Colonic mucosa (tissue), 4 donors: ENCODE measurements at regions not wholly inside any gene's neighbourhood (a gene's known extent, or its start where the extent isn't known, plus 50 kb on each side); places are given as distances from the start of the nearest gene placed in this dataset.

Source experiments
- DNase-seq: peaks from one replicate; pipeline ENCODE4 v3.0.0-alpha.2; 2020
- H3K27ac ChIP-seq: fragments of 200-600 bp; one replicate; pipeline ENCODE4 v1.8.0; 2021
- H3K27me3 ChIP-seq: fragments of 200-600 bp; one replicate; pipeline ENCODE4 v1.8.0; 2021
- H3K36me3 ChIP-seq: fragments of 200-600 bp; one replicate; pipeline ENCODE4 v1.8.0; 2021
- H3K4me1 ChIP-seq: fragments of 200-600 bp; one replicate; pipeline ENCODE4 v1.8.0; 2021; ENCODE audit warnings: mild to moderate bottlenecking
- H3K4me3 ChIP-seq: fragments of 200-600 bp; one replicate; pipeline ENCODE4 v1.8.0; 2021
- H3K9ac ChIP-seq, 2 donors: one replicate each; pipeline ENCODE4 v1.7.0; 2013; ENCODE audit warnings: control low read depth in 2 of 2, low read depth in 2 of 2, low read length in 2 of 2
- H3K9me3 ChIP-seq: fragments of 200-600 bp; one replicate; pipeline ENCODE4 v1.8.0; 2021
- CTCF ChIP-seq: fragments of 200-600 bp; IDR thresholded peaks from one replicate; pipeline ENCODE4 v1.8.0; 2022; ENCODE audit warnings: antibody characterized with exemption, mild to moderate bottlenecking
- intact Hi-C: fragments of 100-400 bp; cut with DNase I; formaldehyde crosslinking; loops from one replicate; pipeline ENCODE4 v1.14.1; 2022
- donor health status: healthy.
- donor health status: DM: no; HTN: no; CAD: no.
- donor health status: DM: no; HTN: no; CAD: no.

GRCh38 chr13:106786006-106786563, 218.1 kb upstream of the ARGLU1 start:
- DNase-seq, result no peak
- no peak overlapping the region for H3K4me3 ChIP-seq
- TF ChIP-seq CTCF, result no peak
- no peaks in the 10 kb centered on the region for H3K36me3 ChIP-seq
- H3K27ac ChIP-seq, result no peak overlapping the region
- no peaks in the 10 kb centered on the region for H3K9me3 ChIP-seq
- no peaks in the 10 kb centered on the region for H3K27me3 ChIP-seq
- H3K4me1 ChIP-seq, result no peaks in the 10 kb centered on the region
- no peak overlapping the region for H3K9ac ChIP-seq
- intact Hi-C loops, result no loop called here

- H3K27me3 ChIP-seq, result no peaks in the 10 kb centered on the region
- no peaks in the 10 kb centered on the region for H3K4me1 ChIP-seq
- intact Hi-C loops, result no loop called here
- H3K36me3 ChIP-seq, result no peaks in the 10 kb centered on the region
- no peak overlapping the region for H3K27ac ChIP-seq
- no peak for DNase-seq
- no peak overlapping the region for H3K9ac ChIP-seq
- H3K9me3 ChIP-seq, result no peaks in the 10 kb centered on the region
- H3K4me3 ChIP-seq, result no peak overlapping the region
- TF ChIP-seq CTCF, result no peak
Observed at GRCh38 chr13:106774621-106775020, 206.7 kb upstream of the ARGLU1 start.

GRCh38 chr13:106772006-106772601, 204.2 kb upstream of the ARGLU1 start:
- no peak for DNase-seq

GRCh38 chr13:106768991-106769390, 201.1 kb upstream of the ARGLU1 start:
- H3K9ac ChIP-seq, result no peak overlapping the region
- H3K27me3 ChIP-seq, result no peaks in the 10 kb centered on the region
- no peaks in the 10 kb centered on the region for H3K9me3 ChIP-seq
- H3K4me1 ChIP-seq, result no peaks in the 10 kb centered on the region
- no peak overlapping the region for H3K4me3 ChIP-seq
- intact Hi-C loops, result no loop called here
- H3K36me3 ChIP-seq, result no peaks in the 10 kb centered on the region
- no peak for DNase-seq
- TF ChIP-seq CTCF, result no peak
- H3K27ac ChIP-seq, result no peak overlapping the region

More at GRCh38 chr13:106772006-106772601, 204.2 kb upstream of the ARGLU1 start:
- no peak overlapping the region for H3K27ac ChIP-seq
- intact Hi-C loops, result no loop called here
- no peaks in the 10 kb centered on the region for H3K36me3 ChIP-seq
- H3K27me3 ChIP-seq, result no peaks in the 10 kb centered on the region
- H3K4me3 ChIP-seq, result no peak overlapping the region
- no peaks in the 10 kb centered on the region for H3K9me3 ChIP-seq
- no peak for TF ChIP-seq CTCF
- no peak overlapping the region for H3K9ac ChIP-seq
- H3K4me1 ChIP-seq, result no peaks in the 10 kb centered on the region

DNA sequence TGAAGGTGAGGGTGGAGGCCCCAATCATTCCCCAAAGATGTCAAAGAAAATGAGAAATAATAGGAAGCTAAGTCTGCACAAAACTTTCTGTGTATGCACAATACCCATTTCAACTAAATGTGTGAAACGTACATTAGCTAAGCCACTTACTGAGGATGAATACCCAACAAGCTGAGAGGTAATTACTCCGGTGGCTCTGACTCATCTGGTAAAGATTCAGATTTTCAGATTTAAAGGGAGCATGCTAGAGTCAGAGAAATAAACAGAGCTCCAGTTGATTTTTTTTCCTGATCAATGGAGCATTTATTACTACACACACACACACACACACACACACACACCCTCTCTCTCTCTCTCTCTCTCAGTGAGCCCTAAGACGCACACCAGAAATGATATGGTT, 194.8 kb upstream of the ARGLU1 start:
- Histone ChIP-seq H3K27ac (no peak overlapping the region), H3K27me3 (no peaks in the 10 kb centered on the region), H3K4me3 (no peak overlapping the region), H3K9ac (no peak overlapping the region), H3K9me3 (no peaks in the 10 kb centered on the region), H3K4me1 (no peaks in the 10 kb centered on the region), H3K36me3 (no peaks in the 10 kb centered on the region)
- DNase-seq, result no peak
- no peak for TF ChIP-seq CTCF
- intact Hi-C loops, result no loop called here
